GM19455 (cell line): ENCODE measurements at regions not wholly inside any gene's neighbourhood (a gene's known extent, or its start where the extent isn't known, plus 50 kb on each side); places are given as distances from the start of the nearest gene placed in this dataset.

ENCODE experiments used
- ATAC-seq: cut with Tn5 transposase; IDR thresholded peaks from one replicate; pipeline ENCODE4 v1.9.1; 2021; ENCODE audit not compliant: unreplicated experiment

DNA sequence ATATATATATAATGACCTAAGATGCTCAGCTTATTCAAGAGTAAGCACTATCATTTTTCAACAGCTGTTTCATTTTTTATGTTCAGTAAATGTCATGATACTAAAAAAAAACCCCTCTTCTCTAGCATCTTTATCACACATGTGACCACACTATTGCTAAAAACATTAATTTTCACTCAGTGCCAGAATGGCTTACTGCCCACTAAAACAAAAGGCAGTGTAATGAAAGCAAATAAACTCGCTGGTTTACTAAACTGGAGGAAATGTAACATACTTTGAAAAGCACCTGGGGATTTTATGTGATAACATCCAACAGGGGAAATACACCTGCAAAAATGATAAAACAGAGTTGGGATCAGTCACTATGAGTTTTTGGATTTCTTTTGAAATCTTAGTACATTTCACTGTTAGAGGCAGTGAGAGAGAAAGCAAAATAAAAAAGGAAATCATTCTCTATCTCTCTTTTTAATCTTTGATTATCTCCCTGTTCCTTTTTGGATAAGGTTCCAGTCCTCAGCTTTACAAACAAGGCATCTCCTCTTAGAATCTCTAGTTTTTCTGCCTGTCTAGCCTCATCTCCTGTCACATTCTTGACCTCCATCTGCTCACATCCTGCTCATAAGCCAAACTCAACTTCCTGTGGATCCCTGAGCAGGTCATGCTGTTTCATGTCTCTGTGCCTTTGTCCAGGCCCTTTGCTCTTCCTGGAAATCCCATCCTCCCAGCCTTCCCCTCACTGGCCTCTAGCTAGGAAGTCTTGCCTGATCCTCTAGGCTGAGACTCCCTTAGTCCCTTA, 338.0 kb downstream of the MAN2A1 start:
- no peak for ATAC-seq

GRCh38 chr5:110031402-110032140, 341.8 kb downstream of the MAN2A1 start:
- ATAC-seq, result no peak

DNA sequence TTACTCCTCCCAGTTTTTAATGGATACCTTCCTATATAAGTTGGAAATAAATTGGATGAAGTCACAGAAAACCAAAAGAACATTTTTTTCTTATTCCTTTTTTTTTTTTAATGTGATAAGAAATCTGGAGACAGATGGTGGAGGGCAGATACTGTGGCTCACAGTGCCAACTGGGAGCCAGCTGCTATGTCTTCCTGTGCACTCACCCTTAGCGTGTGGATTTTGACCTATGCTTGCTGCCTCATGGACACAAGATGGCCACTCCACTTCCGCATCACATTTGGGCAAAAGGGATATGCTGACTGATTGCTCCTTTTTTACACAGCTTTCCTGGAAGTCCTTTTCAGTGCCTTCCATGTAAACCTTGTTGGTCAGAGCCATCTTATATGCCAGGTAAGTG, 342.6 kb downstream of the MAN2A1 start:
- no peak for ATAC-seq

GRCh38 chr5:110034056-110034600, 344.4 kb downstream of the MAN2A1 start:
- no peak for ATAC-seq

DNA sequence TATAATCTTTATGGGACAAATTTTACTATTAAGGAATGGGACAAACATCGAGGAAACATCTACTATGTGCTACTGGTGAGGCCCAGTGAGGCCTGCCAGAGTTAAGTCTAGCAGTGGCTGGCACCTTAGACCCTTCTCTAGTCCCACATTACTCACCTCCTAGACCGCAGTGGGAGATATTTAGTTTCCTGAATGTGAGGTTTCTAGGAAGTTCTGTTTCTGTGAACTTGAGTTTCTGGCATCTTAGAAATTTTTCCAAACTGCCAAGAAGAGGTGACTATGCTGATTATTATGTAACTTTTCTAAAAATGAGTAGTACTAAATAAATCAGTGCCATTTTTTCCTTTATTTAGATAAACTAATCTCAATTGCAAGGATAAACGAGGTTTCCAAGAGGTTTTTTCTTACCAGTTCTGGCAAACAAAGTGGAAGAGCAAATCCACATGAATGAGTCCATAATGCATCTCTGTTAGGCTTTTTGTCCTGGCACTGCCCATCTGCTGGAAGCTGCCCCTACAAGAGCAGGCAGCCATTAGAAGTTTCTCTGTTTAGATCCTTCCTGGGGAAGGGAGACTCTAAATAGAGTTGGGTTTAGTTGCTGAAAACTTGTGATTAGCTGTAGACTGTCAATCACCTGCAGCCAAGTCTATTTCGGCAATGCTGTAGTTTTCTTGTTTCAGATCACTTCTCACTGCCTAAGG, 348.7 kb downstream of the MAN2A1 start:
- ATAC-seq, result no peak

DNA sequence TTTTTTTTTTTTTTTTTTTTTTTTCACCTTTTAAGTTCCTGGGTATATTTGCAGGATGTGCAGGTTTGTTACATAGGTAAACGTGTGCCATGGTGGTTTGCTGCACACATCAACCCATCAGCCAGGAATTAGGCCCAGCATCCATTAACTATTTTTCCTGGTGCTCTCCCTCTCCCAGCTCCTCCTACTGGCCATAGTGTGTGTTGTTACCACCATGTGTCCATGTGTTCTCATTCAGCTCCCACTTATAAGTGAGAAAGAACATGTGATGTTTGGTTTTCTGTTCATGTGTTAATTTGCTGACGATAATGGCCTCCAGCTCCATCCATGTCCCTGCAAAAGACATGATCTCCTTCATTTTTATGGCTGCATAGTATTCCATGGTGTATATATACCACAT, 350.5 kb downstream of the MAN2A1 start:
- ATAC-seq, result no peak

- no peak for ATAC-seq
These were observed 353.3 kb downstream of the MAN2A1 start for GRCh38 chr5:110043025-110043424.

DNA sequence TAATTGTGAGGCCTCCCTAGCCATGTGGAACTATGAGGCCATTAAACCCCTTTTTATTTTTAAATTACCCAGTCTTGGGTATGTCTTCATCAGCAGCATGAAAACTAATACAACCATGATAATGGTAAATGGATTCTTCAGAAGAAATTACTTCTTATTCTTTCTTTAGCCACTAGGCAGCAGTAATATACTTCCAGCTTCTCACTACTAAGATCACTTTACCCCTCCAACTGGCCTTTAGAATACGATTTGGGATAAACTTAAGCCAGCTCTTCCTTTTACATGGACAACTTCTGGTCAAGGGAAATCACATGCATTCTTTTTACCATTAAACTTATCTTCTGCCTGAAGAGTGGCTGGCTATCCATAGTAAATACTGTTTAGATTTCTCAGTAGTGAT, 355.4 kb downstream of the MAN2A1 start:
- no peak for ATAC-seq

DNA sequence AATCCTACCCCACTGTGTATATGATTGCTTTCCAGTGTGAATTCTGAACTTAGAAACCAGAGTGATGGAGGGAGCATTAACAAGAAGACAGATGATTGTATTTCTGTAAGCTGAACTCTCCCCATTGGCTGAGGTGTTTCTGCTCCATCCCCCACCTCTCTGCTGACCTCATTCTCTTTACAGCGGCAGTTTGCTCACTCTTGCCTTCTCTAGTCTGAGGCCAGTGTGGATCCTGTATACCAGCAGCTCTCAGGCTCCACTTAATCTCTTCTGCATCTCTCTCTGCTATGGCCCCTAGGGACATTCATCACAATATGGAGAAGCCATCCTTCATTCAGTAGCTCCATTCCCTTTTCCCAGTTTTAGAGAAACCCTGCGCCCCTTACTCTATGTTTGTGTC, 358.8 kb downstream of the MAN2A1 start:
- no peak for ATAC-seq

GRCh38 chr5:110049816-110050215, 360.1 kb downstream of the MAN2A1 start:
- ATAC-seq, result no peak

DNA sequence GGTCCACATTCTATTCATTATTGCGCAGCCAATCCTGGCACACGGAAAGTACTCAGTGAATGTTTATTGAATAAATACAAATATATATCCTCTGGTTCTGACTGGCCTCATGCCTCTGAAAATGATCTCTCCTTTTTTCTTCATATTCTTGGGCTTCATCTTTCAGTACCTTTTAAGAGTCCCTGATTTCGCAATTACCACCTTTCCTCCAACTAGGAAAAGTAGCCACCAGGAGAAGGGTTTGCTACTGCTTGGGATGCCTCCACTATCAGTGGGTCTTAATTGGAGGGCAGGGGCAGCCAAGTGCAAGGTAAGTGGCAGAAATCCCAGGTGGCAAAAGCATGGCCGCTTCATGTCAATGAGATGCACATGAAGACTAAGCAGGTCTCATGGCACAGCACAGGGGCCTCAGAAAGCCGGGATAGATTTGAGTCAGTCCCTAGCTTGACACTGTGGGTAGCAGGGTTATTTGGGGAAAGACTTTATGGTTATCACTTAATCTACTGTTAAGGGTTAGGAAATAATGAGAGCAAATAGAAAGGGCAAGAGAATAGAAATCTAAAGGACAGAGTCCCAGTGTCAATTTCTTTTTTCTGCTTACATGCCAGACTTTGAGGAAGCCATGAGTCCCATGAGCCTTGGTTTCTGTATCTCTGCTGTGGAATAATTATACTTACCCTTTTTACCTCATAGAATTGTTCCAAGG, 361.1 kb downstream of the MAN2A1 start:
- no peak for ATAC-seq

DNA sequence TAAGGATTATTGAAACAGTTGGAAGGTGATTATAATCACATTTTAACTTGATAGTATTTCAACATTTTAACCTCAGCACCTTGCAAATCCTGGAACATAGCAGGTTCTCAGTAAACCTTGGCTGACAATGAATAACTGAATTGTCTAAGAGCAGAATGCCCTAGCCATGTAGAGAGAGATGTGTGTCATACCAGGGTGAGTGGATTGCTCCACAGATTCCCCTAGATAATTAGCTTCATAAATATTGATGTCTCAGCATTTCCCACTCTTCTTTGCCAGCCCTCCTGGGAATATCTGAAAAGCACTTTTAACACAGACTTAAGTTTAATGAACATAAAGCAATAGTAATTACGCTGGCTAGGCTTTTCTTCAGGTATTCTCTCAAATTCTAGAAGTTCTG, 363.5 kb downstream of the MAN2A1 start:
- ATAC-seq, result no peak

DNA sequence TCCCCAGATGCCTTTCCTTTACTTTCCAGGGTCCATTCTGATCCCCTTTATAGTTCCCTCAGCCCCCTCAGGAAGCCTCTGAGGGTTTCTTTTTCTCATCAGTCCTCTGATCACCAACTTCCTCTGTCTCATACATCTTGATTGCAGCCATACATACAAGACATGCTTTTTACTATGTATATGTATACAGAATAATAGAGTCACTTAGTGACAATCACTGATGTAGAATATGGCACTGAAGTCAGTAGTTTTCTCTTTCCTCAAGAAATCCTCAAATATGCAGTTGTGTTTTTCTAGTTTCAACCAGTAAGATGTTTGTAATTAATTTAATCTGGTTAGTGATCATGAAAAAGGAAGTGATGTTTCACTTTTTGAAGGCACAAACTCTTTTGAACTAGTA, 364.1 kb downstream of the MAN2A1 start:
- no peak for ATAC-seq

DNA sequence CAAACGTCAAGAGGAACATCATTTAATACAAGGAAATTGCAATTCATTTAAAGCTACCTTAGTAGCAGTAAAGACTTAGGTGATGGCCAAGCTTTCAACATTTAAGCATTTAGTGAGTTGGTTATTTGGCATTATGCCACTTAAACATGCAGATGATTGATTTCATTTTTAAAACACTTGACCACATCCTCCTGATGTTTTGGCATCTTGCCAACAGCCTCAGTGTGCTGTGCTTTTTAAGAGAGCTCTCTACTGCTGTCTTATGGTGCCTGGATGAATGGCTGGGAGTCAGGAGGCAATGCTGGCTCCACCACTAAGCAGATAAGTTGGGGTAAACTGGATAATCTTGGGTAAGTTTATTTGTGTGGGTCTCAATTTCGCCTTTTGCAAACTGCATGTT, 364.5 kb downstream of the MAN2A1 start:
- ATAC-seq, result no peak

GRCh38 chr5:110055302-110055701, 365.6 kb downstream of the MAN2A1 start:
- no peak for ATAC-seq

GRCh38 chr5:110056580-110057114, 366.9 kb downstream of the MAN2A1 start:
- ATAC-seq, result no peak

- ATAC-seq, result no peak
These were observed 368.4 kb downstream of the MAN2A1 start for GRCh38 chr5:110058175-110058574.

GRCh38 chr5:110062246-110062645, 372.5 kb downstream of the MAN2A1 start:
- no peak for ATAC-seq

- no peak for ATAC-seq
These were observed 374.2 kb downstream of the MAN2A1 start for GRCh38 chr5:110063640-110064602.
